Endothelial cell of umbilical vein (primary cell): ENCODE measurements at regions not wholly inside any gene's neighbourhood (a gene's known extent, or its start where the extent isn't known, plus 50 kb on each side); places are given as distances from the start of the nearest gene placed in this dataset.

Source experiments
- BruUV-seq: library from RNA; stranded (reverse); fragments of 400-500 nt; replicated peaks from 2 replicates; lab custom pipeline; 2021; lab: Mats Ljungman, UMichigan
- CTCF ChIA-PET: fragments of 300-600, 350-600 bp; sonication (Branson Sonifier 250); formaldehyde crosslinking; loops from one replicate; lab custom pipeline; 2021; ENCODE audit warnings: antibody characterized with exemption, inconsistent platforms; lab: Charles Lee
- POLR2A ChIA-PET: fragments of 300-600, 350-600 bp; sonication (Branson Sonifier 250); formaldehyde crosslinking; loops from one replicate; lab custom pipeline; 2021; ENCODE audit warnings: antibody characterized with exemption, inconsistent platforms; lab: Charles Lee
- DNase-seq: peaks from one replicate; pipeline ENCODE4 v3.0.0-alpha.2; 2011; ENCODE audit warnings: low read depth, low spot score
- FAIRE-seq: peaks from 2 replicates; lab custom pipeline; 2011; peaks lifted over from hg19 to GRCh38; lab: Jason Lieb, UNC
- H2AFZ ChIP-seq: 2 replicates; pipeline ENCODE4 v1.6.0; 2012; ENCODE audit warnings: low read depth, low read length, control low read depth, inconsistent platforms
- H3K27ac ChIP-seq: 2 replicates; pipeline ENCODE4 v1.5.1; 2011; ENCODE audit warnings: low read depth, mild to moderate bottlenecking, control low read depth, low read length, moderate library complexity; ENCODE audit not compliant: insufficient read depth
- H3K27me3 ChIP-seq, 2 experiments: 2 replicates each; pipeline versions ENCODE4 v1.6.0 to v1.6.1; 2011; ENCODE audit warnings: low read length in 2 of 2, mixed read lengths in 1 of 2; ENCODE audit not compliant: control insufficient read depth in 2 of 2, insufficient read depth in 2 of 2
- H3K36me3 ChIP-seq, 2 experiments: 2 replicates in 1 of 2; 3 replicates in 1 of 2; pipeline ENCODE4 v1.5.1; 2011; ENCODE audit warnings: low read length in 2 of 2, mild to moderate bottlenecking in 1 of 2, moderate library complexity in 1 of 2; ENCODE audit not compliant: control insufficient read depth in 2 of 2, insufficient read depth in 2 of 2; ENCODE audit errors: extremely low read depth in 1 of 2
- H3K4me1 ChIP-seq: 3 replicates; pipeline ENCODE4 v1.5.1; 2011; ENCODE audit warnings: mild to moderate bottlenecking, low read length; ENCODE audit not compliant: control insufficient read depth, insufficient read depth; ENCODE audit errors: extremely low read depth
- H3K4me2 ChIP-seq: 2 replicates; pipeline ENCODE4 v1.6.1; 2011; ENCODE audit warnings: low read length, control low read depth, mixed read lengths; ENCODE audit not compliant: insufficient read depth
- H3K4me3 ChIP-seq, 3 experiments: fragments of 200-600 bp in 1 of 3; sonication (generic), shearing (Covaris generic) in 1 of 3; replicated peaks in 1 of 3; 2 replicates each; pipeline ENCODE4 v1.5.1; 2011 to 2016; ENCODE audit warnings: control low read depth in 3 of 3, low read length in 3 of 3, mild to moderate bottlenecking in 2 of 3, inconsistent platforms in 1 of 3, low read depth in 1 of 3, moderate library complexity in 1 of 3; ENCODE audit not compliant: insufficient read depth in 1 of 3
- H3K79me2 ChIP-seq: 2 replicates; pipeline ENCODE4 v1.6.0; 2012; ENCODE audit warnings: low read length, inconsistent platforms; ENCODE audit not compliant: control insufficient read depth, insufficient read depth
- H3K9ac ChIP-seq: replicated peaks from 2 replicates; pipeline ENCODE3; 2011; ENCODE audit warnings: low read length, control low read depth; ENCODE audit not compliant: insufficient read depth; ENCODE audit errors: extremely low read depth
- H3K9me1 ChIP-seq: replicated peaks from 3 replicates; pipeline ENCODE4 v1.6.0; 2011; ENCODE audit warnings: mild to moderate bottlenecking, low read length; ENCODE audit not compliant: control insufficient read depth, insufficient read depth; ENCODE audit errors: extremely low read depth
- H3K9me3 ChIP-seq: replicated peaks from 2 replicates; pipeline ENCODE4 v1.5.1; 2012; ENCODE audit warnings: low read length, inconsistent platforms; ENCODE audit not compliant: control insufficient read depth, insufficient read depth
- H4K20me1 ChIP-seq: replicated peaks from 2 replicates; pipeline ENCODE3; 2011; ENCODE audit warnings: mild to moderate bottlenecking, low read length; ENCODE audit not compliant: control insufficient read depth, insufficient read depth; ENCODE audit errors: extremely low read depth
- EZH2 ChIP-seq: IDR thresholded peaks from 2 replicates; pipeline ENCODE4 v1.6.1; 2012; ENCODE audit warnings: borderline replicate concordance, low read depth, mild to moderate bottlenecking, moderate library complexity, low read length, inconsistent platforms; ENCODE audit not compliant: severe bottlenecking
- FOS ChIP-seq: IDR thresholded peaks from 2 replicates; pipeline ENCODE4 v1.6.1; 2011; ENCODE audit warnings: mild to moderate bottlenecking, low read length, moderate library complexity, borderline replicate concordance; ENCODE audit not compliant: insufficient read depth
- GATA2 ChIP-seq: IDR thresholded peaks from 2 replicates; pipeline ENCODE4 v1.7.0; 2011; ENCODE audit warnings: low read depth, mild to moderate bottlenecking, moderate library complexity, mixed read lengths, low read length; ENCODE audit not compliant: insufficient read length, insufficient read depth
- JUN ChIP-seq: IDR thresholded peaks from 2 replicates; pipeline ENCODE4 v1.6.1; 2011; ENCODE audit warnings: borderline replicate concordance, low read depth; ENCODE audit not compliant: insufficient read length, insufficient read depth
- MAX ChIP-seq: IDR thresholded peaks from 2 replicates; pipeline ENCODE4 v1.6.1; 2011; ENCODE audit not compliant: insufficient read depth, insufficient read length
- MYC ChIP-seq: IDR thresholded peaks from one replicate; pipeline ENCODE4 v1.6.1; 2011; ENCODE audit warnings: mild to moderate bottlenecking, low read depth, low read length
- POLR2A ChIP-seq: IDR thresholded peaks from 2 replicates; pipeline ENCODE4 v1.6.1; 2012; ENCODE audit warnings: low read depth, mild to moderate bottlenecking, control low read depth, low read length
- POLR2AphosphoS5 ChIP-seq: IDR thresholded peaks from 2 replicates; pipeline ENCODE4 v1.6.1; 2012; ENCODE audit warnings: low read depth, mild to moderate bottlenecking, control low read depth, low read length, moderate library complexity; ENCODE audit not compliant: insufficient read depth
- dilution Hi-C: fragments of 300-500 bp; cut with MboI; formaldehyde crosslinking; loops from one replicate; pipeline ENCODE4 v1.15.0; 2019; ENCODE audit warnings: low sequenced_read_pairs; ENCODE audit not compliant: extremely low pct_ligation_motif_present
- intact Hi-C: fragments of 100-400 bp; cut with micrococcal nuclease; formaldehyde crosslinking; loops from one replicate; pipeline ENCODE4 v1.10.0; 2022
- TF ChIP-seq, protein P1 (sequence below), 2 donors: IDR thresholded peaks; 1 replicate in 1 of 2; 2 replicates in 1 of 2; pipeline ENCODE4 v1.5.1; 2011; ENCODE audit warnings: low read length in 2 of 2, mild to moderate bottlenecking in 2 of 2, moderate library complexity in 2 of 2, control low read depth in 1 of 2, inconsistent platforms in 1 of 2, low read depth in 1 of 2; ENCODE audit not compliant: insufficient read depth in 1 of 2; ENCODE audit errors: extremely low read depth in 1 of 2

DNA sequence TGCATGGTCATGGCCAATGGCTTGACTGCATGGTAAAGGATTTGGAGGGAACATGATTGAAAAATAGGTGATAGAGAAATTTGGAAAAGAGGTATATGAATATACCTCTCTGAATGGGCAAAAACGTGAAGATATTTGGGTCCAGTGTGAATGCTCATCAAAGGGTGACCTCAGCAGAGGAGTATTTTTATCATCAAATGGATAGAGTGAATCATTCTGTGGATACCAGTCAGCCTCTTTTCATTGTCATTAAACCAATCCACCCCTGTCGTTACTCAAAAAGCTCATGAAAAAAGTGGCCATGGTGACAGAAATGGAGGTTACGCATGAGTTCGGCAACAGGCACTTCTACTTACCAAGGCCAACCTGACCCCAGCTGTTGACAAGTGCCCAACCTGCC is 1074.7 kb downstream of the TSN start:
- CTCF ChIA-PET = no interaction called here
- H2AFZ ChIP-seq = no peak overlapping the region
- no peak overlapping the region for H3K9ac ChIP-seq
- intact Hi-C loops (no loop called here), dilution Hi-C loops (no loop called here)
- H4K20me1 ChIP-seq = no peaks in the 10 kb centered on the region
- TF ChIP-seq POLR2AphosphoS5 = no peak
- TF ChIP-seq POLR2A = no peak
- no peak for TF ChIP-seq MYC
- no peak for TF ChIP-seq FOS
- no peak for TF ChIP-seq MAX
- TF ChIP-seq EZH2 = no peak
- no peak for TF ChIP-seq JUN
- TF ChIP-seq, protein P1, sequence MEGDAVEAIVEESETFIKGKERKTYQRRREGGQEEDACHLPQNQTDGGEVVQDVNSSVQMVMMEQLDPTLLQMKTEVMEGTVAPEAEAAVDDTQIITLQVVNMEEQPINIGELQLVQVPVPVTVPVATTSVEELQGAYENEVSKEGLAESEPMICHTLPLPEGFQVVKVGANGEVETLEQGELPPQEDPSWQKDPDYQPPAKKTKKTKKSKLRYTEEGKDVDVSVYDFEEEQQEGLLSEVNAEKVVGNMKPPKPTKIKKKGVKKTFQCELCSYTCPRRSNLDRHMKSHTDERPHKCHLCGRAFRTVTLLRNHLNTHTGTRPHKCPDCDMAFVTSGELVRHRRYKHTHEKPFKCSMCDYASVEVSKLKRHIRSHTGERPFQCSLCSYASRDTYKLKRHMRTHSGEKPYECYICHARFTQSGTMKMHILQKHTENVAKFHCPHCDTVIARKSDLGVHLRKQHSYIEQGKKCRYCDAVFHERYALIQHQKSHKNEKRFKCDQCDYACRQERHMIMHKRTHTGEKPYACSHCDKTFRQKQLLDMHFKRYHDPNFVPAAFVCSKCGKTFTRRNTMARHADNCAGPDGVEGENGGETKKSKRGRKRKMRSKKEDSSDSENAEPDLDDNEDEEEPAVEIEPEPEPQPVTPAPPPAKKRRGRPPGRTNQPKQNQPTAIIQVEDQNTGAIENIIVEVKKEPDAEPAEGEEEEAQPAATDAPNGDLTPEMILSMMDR (IDR thresholded peaks at IDR 0.05; ENCODE audit: extremely low read depth in 1 of 2, insufficient read depth in 1 of 2, low read depth in 1 of 2, low read length in 2 of 2) = no peak
- no peak for TF ChIP-seq GATA2
- no peaks in the 10 kb centered on the region for H3K9me1 ChIP-seq
- no TSS peak for BruUV-seq
- no peak overlapping the region for H3K4me2 ChIP-seq
- no peak for DNase-seq
- no peaks in the 10 kb centered on the region for H3K4me1 ChIP-seq
- POLR2A ChIA-PET = no interaction called here
- no peak overlapping the region for H3K27ac ChIP-seq
- no peaks in the 10 kb centered on the region for H3K36me3 ChIP-seq
- H3K79me2 ChIP-seq = no peaks in the 10 kb centered on the region
- FAIRE-seq = no peak
- peaks cover 5% of the 10 kb centered on the region for H3K9me3 ChIP-seq
- no peak overlapping the region for H3K4me3 ChIP-seq
- no peaks in the 10 kb centered on the region for H3K27me3 ChIP-seq
